ENCODE measurements at regions not wholly inside any gene's neighbourhood (a gene's known extent, or its start where the extent isn't known, plus 50 kb on each side); places are given as distances from the start of the nearest gene placed in this dataset.
"Not testable (repeated sequence)": the region's sequence is repeated elsewhere in the genome, so short reads cannot be mapped to it uniquely, and the experiment has no call there.

GRCh38 chr3:35146256-35147035 lies 492.9 kb upstream of the ARPP21 start:
- not testable (repeated sequence) for TF ChIP-seq EP300, POLR2A (IDR thresholded peaks at IDR 0.05)

Data from tibial nerve (tissue), 3 donors.